ENCODE measurements at regions not wholly inside any gene's neighbourhood (a gene's known extent, or its start where the extent isn't known, plus 50 kb on each side); places are given as distances from the start of the nearest gene placed in this dataset.

DNA sequence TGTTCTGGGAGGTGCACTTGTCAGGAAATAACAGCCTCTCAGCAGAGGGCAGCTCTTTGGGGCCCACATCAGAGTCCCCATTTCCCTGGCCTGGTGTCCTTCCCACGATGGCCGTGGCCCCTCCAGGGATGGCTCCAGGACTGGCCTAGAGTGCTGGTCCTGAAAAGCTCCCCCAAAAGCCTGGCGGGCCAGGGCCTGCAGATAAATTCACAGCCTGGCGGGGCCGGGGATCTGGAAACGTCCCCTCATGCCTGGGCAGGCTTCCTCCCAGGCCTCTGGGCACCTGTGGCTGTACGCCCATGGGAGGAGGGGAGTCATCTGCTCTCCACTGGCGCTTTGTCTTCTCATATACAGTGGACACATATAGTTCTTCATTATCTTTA is 52.6 kb upstream of the HS6ST1 start:
- TF ChIP-seq ZNF18 (CRISPR knock-in tag; IDR thresholded peaks at IDR 0.05; ENCODE audit: insufficient replicate concordance) (no peak), ZZZ3 (CRISPR knock-in tag; IDR thresholded peaks at IDR 0.05; ENCODE audit: borderline replicate concordance) (no peak), TAF1 (CRISPR knock-in tag; IDR thresholded peaks at IDR 0.05) (no peak), NR2F6 (IDR thresholded peaks at IDR 0.05) (no peak), NR2F6 (CRISPR knock-in tag; IDR thresholded peaks at IDR 0.05) (no peak), CTCF (CRISPR knock-in tag; IDR thresholded peaks at IDR 0.05) (no peak), ZUFSP (CRISPR knock-in tag; IDR thresholded peaks at IDR 0.05; ENCODE audit: borderline replicate concordance) (no peak)
